Stimulated activated CD4-positive, alpha-beta T cell treated with anti-CD3 and anti-CD28 coated beads, Interleukin-15, amount 100 ng/mL, for 48 hours (primary cell): ENCODE measurements at regions not wholly inside any gene's neighbourhood (a gene's known extent, or its start where the extent isn't known, plus 50 kb on each side); places are given as distances from the start of the nearest gene placed in this dataset.
"Not testable (repeated sequence)": the region's sequence is repeated elsewhere in the genome, so short reads cannot be mapped to it uniquely, and the experiment has no call there.

ENCODE experiments used
- DNase-seq, 2 donors: peaks; one replicate each; pipeline ENCODE4 v3.0.0-alpha.2; 2020; ENCODE audit warnings: low read depth in 2 of 2

- DNase-seq: not testable (repeated sequence)
Observed at GRCh38 chr4:159934602-159935001, 831.7 kb downstream of the RAPGEF2 start.

- DNase-seq: no peak
Observed at GRCh38 chr4:159937595-159937994, 834.7 kb downstream of the RAPGEF2 start.

GRCh38 chr4:159939681-159940080 lies 836.8 kb downstream of the RAPGEF2 start:
- not testable (repeated sequence) for DNase-seq

GRCh38 chr4:159941076-159941475 lies 838.2 kb downstream of the RAPGEF2 start:
- DNase-seq: no peak

GRCh38 chr4:159944477-159944876 lies 841.6 kb downstream of the RAPGEF2 start:
- DNase-seq: no peak

- DNase-seq: no peak
Observed at GRCh38 chr4:159946983-159947615, 844.2 kb downstream of the RAPGEF2 start.

GRCh38 chr4:159950707-159951106 lies 847.8 kb downstream of the RAPGEF2 start:
- DNase-seq: no peak

- DNase-seq: no peak
Observed at GRCh38 chr4:159966746-159967145, 863.9 kb downstream of the RAPGEF2 start.

- not testable (repeated sequence) for DNase-seq
Observed at GRCh38 chr4:159976871-159977482, 874.1 kb downstream of the RAPGEF2 start.

- no peak for DNase-seq
Observed at GRCh38 chr4:159977907-159978617, 875.2 kb downstream of the RAPGEF2 start.

- no peak for DNase-seq
Observed at GRCh38 chr4:159979351-159979750, 876.5 kb downstream of the RAPGEF2 start.

- DNase-seq: no peak
Observed at GRCh38 chr4:159979953-159980352, 877.1 kb downstream of the RAPGEF2 start.

- DNase-seq: no peak
Observed at GRCh38 chr4:159980826-159981468, 878.1 kb downstream of the RAPGEF2 start.

- DNase-seq: no peak
Observed at GRCh38 chr4:159981469-159981856, 878.6 kb downstream of the RAPGEF2 start.

- DNase-seq: no peak
Observed at GRCh38 chr4:159983082-159983481, 880.2 kb downstream of the RAPGEF2 start.

GRCh38 chr4:160009656-160010493 lies 907.0 kb downstream of the RAPGEF2 start:
- no peak for DNase-seq

- no peak for DNase-seq
Observed at GRCh38 chr4:160019936-160020335, 917.1 kb downstream of the RAPGEF2 start.

- DNase-seq: no peak
Observed at GRCh38 chr4:160020804-160021203, 917.9 kb downstream of the RAPGEF2 start.

- DNase-seq: no peak
Observed at GRCh38 chr4:160021870-160022269, 919.0 kb downstream of the RAPGEF2 start.

GRCh38 chr4:160026721-160027120 lies 923.8 kb downstream of the RAPGEF2 start:
- DNase-seq: no peak

- no peak for DNase-seq
Observed at GRCh38 chr4:160034501-160034900, 931.6 kb downstream of the RAPGEF2 start.

- no peak for DNase-seq
Observed at GRCh38 chr4:160038615-160039014, 935.7 kb downstream of the RAPGEF2 start.
